ENCODE measurements at regions not wholly inside any gene's neighbourhood (a gene's known extent, or its start where the extent isn't known, plus 50 kb on each side); places are given as distances from the start of the nearest gene placed in this dataset.

- no peak for DNase-seq (ENCODE audit: low spot score)
These were observed 458.7 kb upstream of the HS6ST1 start for GRCh38 chr2:128777196-128778035.

DNA sequence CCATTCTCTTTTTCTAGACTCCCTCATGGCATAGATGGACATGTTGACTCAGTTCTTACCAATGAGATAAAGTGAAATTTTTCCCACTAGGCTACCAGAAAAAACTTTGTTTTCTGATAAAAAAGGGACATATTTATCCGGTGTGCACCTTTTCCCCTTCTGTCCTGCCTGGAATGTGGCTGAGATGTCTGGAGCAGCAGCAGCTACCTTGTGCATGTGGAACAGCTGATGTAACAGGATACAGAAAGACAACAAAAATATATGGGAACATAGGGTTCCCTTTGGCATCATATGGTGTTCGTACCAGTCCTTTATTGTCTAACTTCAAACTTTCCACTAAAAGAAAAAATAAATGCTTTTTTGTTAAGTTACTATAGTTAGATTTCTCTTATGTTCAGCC, 460.2 kb upstream of the HS6ST1 start:
- no peak for DNase-seq (ENCODE audit: low spot score)

DNA sequence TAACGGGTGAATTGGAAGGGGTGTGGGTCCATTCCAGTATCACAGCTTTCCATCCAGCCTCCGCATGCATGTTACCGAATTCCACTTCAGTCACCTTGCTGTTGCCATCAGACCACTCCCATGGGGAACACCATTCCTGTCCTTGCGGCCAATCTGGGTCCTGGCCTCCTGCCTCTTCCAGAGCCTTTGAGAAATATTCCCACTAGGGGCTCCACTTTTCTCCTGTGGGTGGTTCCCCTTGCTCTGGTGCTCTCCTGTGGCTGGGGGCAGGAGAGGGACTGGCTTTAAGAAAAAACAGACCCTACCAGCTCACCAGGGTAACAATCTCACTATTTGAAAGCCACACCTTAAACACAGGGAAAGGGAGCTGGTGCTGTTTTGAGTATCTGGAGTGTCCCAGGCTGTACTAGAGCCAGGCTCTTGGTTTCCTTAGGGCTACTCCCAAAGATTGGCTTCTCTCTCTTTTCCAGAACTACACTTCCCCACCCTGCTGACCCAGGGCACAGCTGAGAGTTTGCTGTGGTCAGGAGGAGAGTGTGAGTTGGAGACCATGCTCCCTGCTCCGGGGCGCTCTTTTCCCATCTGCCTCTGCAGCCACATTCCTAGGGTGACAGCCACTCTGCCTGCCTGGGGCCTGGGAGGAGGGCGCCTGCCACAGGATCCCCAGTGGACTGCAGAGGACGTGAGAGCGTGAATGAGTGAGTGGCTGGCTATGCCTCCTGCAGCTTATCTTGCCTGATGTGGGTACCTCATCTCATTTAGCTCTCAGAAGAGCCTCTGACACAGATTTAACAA, 460.8 kb upstream of the HS6ST1 start:
- DNase-seq (ENCODE audit: low spot score), result no peak

DNA sequence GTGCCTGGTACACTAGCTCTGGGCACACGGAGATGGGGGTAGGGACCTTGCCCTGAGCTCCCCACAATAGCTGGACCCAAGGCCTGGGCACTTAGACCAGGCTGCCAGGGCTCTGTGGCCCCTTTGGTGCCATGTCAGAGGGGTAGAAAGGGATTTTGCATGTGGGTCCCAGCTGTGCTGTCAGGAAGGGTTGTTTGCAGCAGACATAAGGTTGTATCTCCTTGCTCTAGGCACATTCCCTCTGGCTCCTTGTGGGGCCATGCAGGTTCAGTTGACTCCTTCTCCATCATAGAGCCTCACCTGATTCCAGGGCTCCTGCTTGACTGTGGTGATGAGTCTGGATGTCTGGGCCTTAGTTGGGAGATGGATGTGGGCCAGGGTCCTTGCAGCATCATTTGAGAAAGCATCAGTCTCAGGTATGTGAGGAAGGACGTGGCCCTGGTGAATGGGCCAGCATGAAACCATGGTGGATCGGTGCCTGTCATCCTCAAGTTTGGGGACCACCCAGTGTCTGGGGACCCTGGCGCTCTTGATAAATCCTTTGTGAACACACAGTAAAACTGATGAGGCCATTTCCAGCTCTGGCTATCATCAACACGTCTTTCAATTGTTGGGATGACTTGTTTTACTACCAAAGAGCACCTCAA, 461.9 kb upstream of the HS6ST1 start:
- no peak for DNase-seq (ENCODE audit: low spot score)

- DNase-seq (ENCODE audit: low spot score), result no peak
These were observed 462.5 kb upstream of the HS6ST1 start for GRCh38 chr2:128781166-128781565.

GRCh38 chr2:128781585-128782385, 463.1 kb upstream of the HS6ST1 start:
- no peak for DNase-seq (ENCODE audit: low spot score)

- DNase-seq (ENCODE audit: low spot score), result no peak
These were observed 463.9 kb upstream of the HS6ST1 start for GRCh38 chr2:128782411-128783192.

GRCh38 chr2:128783193-128783671, 464.6 kb upstream of the HS6ST1 start:
- DNase-seq (ENCODE audit: low spot score), result no peak

DNA sequence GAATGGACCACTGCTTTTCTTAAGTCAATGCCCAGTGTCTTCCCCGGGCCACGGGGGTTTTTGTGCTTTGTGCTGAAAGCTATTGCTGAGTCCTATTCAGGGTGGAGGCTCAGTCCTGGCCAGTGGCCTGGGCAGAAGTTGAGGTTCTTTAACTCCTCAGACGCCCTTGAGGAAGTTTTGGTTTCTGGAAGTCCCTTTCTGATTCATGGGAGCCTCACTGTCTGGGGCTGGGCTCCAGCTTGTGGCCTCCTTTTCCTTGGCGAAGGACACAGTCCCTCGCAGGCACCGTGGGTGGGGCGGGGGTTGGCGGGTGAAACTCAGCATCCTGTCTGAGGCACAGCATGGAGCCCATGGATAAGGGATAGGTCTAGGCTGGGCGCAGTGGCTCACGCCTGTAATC, 465.2 kb upstream of the HS6ST1 start:
- no peak for DNase-seq (ENCODE audit: low spot score)

DNA sequence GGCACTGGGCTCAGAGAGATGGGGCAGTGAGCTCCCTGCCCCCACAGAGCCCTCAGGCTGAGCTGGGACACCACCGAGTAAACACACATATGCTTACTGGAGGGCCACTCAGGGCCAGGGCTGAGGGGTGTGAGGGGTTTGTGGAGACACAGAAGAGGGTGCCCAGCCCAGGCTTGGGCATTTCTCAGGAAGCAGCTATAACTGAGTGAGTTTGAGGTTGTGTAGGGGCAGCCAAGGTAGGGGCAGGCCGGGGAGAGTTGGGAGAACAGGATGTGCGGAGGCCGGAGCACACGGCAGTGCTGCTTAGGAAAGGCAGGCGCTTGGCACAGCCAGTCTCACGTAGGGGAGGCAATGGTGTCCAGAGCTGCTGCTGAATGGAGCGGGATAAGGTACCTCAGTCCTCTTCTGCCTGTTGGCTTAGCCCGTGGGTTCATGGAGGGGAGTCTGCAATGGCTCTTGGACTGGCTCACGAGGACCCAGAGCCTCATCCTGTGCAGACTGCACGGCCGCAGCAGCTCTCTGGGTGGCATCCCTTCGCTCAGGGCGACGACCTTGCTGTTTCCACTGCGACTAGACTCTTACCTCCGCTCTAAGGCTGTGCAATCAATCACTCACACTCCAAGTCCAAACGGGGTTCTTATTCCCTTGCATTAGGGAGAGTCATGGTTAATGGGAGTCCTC, 466.1 kb upstream of the HS6ST1 start:
- no peak for DNase-seq (ENCODE audit: low spot score)

DNA sequence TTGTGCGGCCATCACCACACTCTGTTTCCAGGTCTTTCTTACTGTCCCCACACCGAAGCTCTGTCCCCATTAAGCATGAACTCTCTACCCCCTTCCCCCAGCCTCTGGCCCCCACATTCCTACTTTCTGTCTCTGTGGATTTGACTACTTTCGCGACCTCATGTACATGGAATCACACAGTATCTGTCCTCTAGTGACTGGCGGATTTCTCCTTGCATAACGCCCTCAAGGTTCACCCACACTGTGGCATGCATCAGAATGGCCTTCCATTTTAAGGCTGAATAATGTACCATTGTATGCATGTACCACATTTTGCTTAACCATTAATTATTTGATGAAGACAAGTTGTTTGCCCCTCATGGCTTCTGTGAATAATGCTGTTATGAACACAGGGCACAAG, 467.6 kb upstream of the HS6ST1 start:
- DNase-seq (ENCODE audit: low spot score), result no peak

GRCh38 chr2:128786741-128787478, 468.2 kb upstream of the HS6ST1 start:
- no peak for DNase-seq (ENCODE audit: low spot score)

GRCh38 chr2:128787616-128788015, 468.9 kb upstream of the HS6ST1 start:
- DNase-seq (ENCODE audit: low spot score), result no peak

- DNase-seq (ENCODE audit: low spot score), result no peak
These were observed 470.1 kb upstream of the HS6ST1 start for GRCh38 chr2:128788636-128789220.

- DNase-seq (ENCODE audit: low spot score), result no peak
These were observed 470.6 kb upstream of the HS6ST1 start for GRCh38 chr2:128789221-128789620.

- DNase-seq (ENCODE audit: low spot score), result no peak
These were observed 471.2 kb upstream of the HS6ST1 start for GRCh38 chr2:128789776-128790455.

DNA sequence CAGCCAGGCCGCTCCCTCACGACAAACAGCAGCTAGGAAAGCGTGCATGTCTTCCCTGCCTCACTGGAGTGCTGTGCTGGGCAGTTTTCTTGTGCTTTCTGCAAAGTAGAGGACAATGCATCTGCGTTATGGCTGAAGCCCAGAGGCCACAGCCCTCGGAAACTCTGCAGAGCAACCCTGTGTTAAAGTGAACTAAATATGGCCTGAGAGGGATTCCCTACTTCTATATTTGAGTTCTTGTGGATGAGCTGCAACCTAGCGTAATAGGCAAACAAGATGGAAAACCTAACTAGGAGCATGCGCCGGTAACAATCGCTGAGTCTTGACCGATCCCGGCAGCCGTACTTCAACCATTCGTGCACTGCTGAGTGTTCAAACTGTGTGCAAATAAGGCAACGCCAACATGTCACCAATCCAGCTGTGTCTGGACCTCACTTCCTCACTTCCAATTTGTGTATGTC, 471.9 kb upstream of the HS6ST1 start:
- DNase-seq (ENCODE audit: low spot score), result no peak

DNA sequence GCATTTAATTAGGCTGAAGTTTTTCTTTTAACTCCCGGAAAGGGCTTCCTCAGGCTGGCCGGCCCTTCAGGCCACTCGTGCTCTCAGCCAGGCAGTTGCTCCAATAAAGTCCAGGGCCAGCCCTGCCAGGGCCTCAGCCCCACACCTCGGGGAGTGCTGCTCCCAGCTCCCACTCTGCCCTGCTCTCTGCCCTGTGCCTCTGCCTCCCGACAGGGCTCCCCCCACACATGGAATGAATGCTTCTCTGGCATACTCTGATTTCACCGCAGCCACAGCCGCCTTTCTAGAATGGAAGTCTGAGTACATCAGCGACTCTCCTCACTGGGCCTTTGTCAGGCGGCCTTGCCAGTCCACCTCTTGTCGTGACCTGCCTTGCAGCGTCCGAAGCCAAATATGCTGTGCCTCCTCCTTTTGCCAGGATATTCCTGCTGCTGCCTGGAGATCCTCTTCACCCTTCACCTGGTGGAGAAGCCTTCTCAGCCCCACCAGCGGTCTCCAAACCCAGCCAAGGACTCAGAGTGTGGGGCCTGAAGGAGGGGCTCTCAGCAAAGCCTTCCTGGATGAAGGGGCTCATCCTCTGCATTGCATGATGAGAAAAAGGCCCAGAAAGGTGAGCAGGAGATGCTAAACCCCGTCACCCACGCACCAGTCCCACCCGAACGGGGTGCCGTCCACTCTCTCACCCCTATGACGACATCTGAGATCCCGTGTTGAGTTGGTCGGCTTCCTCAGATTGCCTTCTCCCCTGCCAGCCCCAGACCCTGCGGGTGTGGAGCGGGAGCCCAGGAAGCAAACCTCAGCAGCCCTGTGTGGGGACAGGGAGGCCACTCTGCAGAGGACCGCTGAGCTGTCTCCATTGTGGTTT, 472.7 kb upstream of the HS6ST1 start:
- DNase-seq (ENCODE audit: low spot score), result no peak
